ENCODE measurements at regions not wholly inside any gene's neighbourhood (a gene's known extent, or its start where the extent isn't known, plus 50 kb on each side); places are given as distances from the start of the nearest gene placed in this dataset.

GRCh38 chr3:43870120-43870519 is 179.4 kb downstream of the ABHD5 start:
- Histone ChIP-seq H3K27ac (peak overlapping the region; percentile 64 to 88 (median 82)), H3K4me3 (replicated peaks in 1 of 3) (no peak overlapping the region), H3K36me3 (no peaks in the 10 kb centered on the region), H3K27me3 (no peaks in the 10 kb centered on the region), H3K4me1 (peaks cover 65 to 86% of the 10 kb centered on the region in 2 donors), H3K9me3 (no peaks in the 10 kb centered on the region)
- peak; percentile 61 to 79 for DNase-seq
- WGBS, 2 donors, result 38 to 44% methylated on average over 2 of the region's 2 CpGs
- no peak for TF ChIP-seq POLR2A (IDR thresholded peaks at IDR 0.05)
- TF ChIP-seq, protein P1, sequence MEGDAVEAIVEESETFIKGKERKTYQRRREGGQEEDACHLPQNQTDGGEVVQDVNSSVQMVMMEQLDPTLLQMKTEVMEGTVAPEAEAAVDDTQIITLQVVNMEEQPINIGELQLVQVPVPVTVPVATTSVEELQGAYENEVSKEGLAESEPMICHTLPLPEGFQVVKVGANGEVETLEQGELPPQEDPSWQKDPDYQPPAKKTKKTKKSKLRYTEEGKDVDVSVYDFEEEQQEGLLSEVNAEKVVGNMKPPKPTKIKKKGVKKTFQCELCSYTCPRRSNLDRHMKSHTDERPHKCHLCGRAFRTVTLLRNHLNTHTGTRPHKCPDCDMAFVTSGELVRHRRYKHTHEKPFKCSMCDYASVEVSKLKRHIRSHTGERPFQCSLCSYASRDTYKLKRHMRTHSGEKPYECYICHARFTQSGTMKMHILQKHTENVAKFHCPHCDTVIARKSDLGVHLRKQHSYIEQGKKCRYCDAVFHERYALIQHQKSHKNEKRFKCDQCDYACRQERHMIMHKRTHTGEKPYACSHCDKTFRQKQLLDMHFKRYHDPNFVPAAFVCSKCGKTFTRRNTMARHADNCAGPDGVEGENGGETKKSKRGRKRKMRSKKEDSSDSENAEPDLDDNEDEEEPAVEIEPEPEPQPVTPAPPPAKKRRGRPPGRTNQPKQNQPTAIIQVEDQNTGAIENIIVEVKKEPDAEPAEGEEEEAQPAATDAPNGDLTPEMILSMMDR (IDR thresholded peaks at IDR 0.05), result no peak
- intact Hi-C loops (cut with DNase I), result no loop called here

- Histone ChIP-seq H3K4me3 (replicated peaks in 1 of 3) (no peak overlapping the region), H3K9me3 (no peaks in the 10 kb centered on the region), H3K36me3 (no peaks in the 10 kb centered on the region), H3K27me3 (no peaks in the 10 kb centered on the region), H3K27ac (peak overlapping the region; percentile 64 to 88 (median 82)), H3K4me1 (peaks cover 56 to 77% of the 10 kb centered on the region in 2 donors)
- WGBS, 2 donors, result 31 to 35% methylated on average over 2 of the region's 2 CpGs
- DNase-seq, result peak in 1 of 2 donors; percentile 46
- intact Hi-C loops (cut with DNase I), result no loop called here
- TF ChIP-seq, protein P1 (IDR thresholded peaks at IDR 0.05), result no peak
- TF ChIP-seq POLR2A (IDR thresholded peaks at IDR 0.05), result no peak
These were observed 180.3 kb downstream of the ABHD5 start for GRCh38 chr3:43870844-43871626.

DNA sequence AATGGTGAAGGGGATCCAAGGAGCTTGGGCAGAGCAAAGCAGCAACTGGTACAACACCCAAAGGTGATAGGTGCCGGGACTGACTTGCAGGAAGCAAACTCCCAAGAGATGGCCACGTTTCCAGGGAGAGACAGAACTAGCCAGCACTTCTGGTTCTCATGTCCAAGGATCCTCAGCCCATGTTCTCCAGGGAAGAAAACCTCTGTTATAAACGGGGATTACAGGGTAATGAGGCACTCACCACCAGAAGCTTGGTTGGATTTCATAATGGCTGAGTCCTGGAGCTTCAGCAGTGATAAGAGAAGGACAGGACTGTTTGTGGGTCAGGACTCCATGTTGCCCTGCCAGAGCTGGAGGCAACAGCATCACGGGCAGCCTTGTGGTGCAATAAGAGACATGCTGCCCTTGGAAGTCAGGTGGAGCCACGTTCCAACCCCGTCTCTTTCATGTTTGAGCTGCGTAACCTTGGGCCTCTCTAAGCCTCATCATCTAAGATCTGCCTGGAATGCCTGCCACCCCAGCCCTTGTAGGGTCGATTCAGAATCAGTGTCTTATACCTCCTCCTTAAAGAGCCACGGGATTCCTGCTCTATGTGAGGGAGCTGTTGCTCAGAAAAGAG is 181.0 kb downstream of the ABHD5 start:
- Histone ChIP-seq H3K4me1 (peaks cover 49 to 73% of the 10 kb centered on the region in 2 donors), H3K27ac (peak overlapping the region; percentile 64 to 88 (median 82)), H3K9me3 (no peaks in the 10 kb centered on the region), H3K36me3 (no peaks in the 10 kb centered on the region), H3K4me3 (replicated peaks in 1 of 3) (no peak overlapping the region), H3K27me3 (no peaks in the 10 kb centered on the region)
- TF ChIP-seq POLR2A (IDR thresholded peaks at IDR 0.05), result no peak
- TF ChIP-seq, protein P1 (IDR thresholded peaks at IDR 0.05), result no peak
- intact Hi-C loops (cut with DNase I), result no loop called here
- DNase-seq, result no peak
- 81 to 85% methylated on average over 9 of the region's 9 CpGs for WGBS, 2 donors

DNA sequence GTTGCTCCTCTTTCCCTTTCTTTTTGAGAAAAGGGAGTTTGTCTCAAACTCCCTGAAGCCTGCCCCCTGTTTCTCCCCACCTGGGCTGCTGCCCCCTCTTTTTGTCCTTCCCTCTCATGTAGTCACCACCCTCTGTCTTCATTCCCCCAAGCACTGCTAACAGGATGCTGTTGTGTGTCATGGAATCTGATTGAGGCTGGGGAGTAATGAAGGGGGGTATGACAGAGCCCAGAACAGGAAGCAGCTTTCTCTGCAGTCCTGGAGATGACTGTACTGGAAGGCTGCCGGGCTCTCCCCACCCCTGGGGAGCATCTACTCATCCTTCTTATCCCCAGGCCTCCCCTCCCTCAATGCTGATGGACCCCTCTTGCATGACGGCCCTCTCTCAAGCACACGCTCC is 181.6 kb downstream of the ABHD5 start:
- intact Hi-C loops (cut with DNase I), result no loop called here
- 66 to 79% methylated on average over 3 of the region's 3 CpGs for WGBS, 2 donors

More for the DNA sequence above, 181.6 kb downstream of the ABHD5 start:
- Histone ChIP-seq H3K4me3 (replicated peaks in 1 of 3) (no peak overlapping the region), H3K4me1 (peaks cover 44 to 72% of the 10 kb centered on the region in 2 donors), H3K36me3 (no peaks in the 10 kb centered on the region), H3K27me3 (no peaks in the 10 kb centered on the region), H3K27ac (peak overlapping the region; percentile 2 to 88 (median 82)), H3K9me3 (no peaks in the 10 kb centered on the region)
- DNase-seq, result no peak
- TF ChIP-seq POLR2A (IDR thresholded peaks at IDR 0.05), result no peak
- TF ChIP-seq, protein P1 (IDR thresholded peaks at IDR 0.05), result no peak
